OCI-LY7 (cell line): ENCODE measurements at regions not wholly inside any gene's neighbourhood (a gene's known extent, or its start where the extent isn't known, plus 50 kb on each side); places are given as distances from the start of the nearest gene placed in this dataset.

Experiments used
- CTCF ChIP-seq: fragments of 200-600 bp; sonication (generic); conservative IDR thresholded peaks from 2 replicates; pipeline ENCODE4 v1.5.1; 2014; ENCODE audit warnings: mild to moderate bottlenecking, antibody characterized with exemption, low read length, moderate library complexity, mixed read lengths
- EZH2phosphoT487 ChIP-seq: fragments of 200-600 bp; sonication (generic); IDR thresholded peaks from 2 replicates; pipeline ENCODE4 v1.6.1; 2018; ENCODE audit warnings: low read depth, borderline replicate concordance, mild to moderate bottlenecking, mixed run types, antibody characterized with exemption, low read length, moderate library complexity, mixed read lengths

- TF ChIP-seq CTCF (no peak), EZH2phosphoT487 (no peak)
These were observed 447.3 kb downstream of the ARHGEF28 start for GRCh38 chr5:74073257-74073656.
